ENCODE measurements at regions not wholly inside any gene's neighbourhood (a gene's known extent, or its start where the extent isn't known, plus 50 kb on each side); places are given as distances from the start of the nearest gene placed in this dataset.
A peak's percentile ranks its signal among the peaks of the same experiment; 100 is the strongest.

GRCh38 chr15:31434588-31435260 is 108.1 kb downstream of the KLF13 start:
- no peak for DNase-seq (ENCODE audit: low spot score)
- CTCF ChIA-PET (ENCODE audit: low intra/inter-chr PET ratio, low total read pairs): interaction anchor here (1.2 to 2.2 kb wide), 5 partner anchors 52 to 234 kb away, joined by 3 to 19 read pairs (median 4); no protein-coding TSS in a partner anchor
- H3K9me3 ChIP-seq (ENCODE audit: low read length): no peaks in the 10 kb centered on the region
- intact Hi-C loops (cut with micrococcal nuclease; ENCODE audit: unreplicated experiment) (loop anchor here (1.0 to 10.0 kb wide), 2 partner anchors 110 to 234 kb away; partner anchors contain the start of gene KLF13), in situ Hi-C loops (cut with HindIII; ENCODE audit: extremely low pct_ligation_motif_present, low pct_unique_long_range_greater_than_20kb) (loop anchor here (5.0 to 25.0 kb wide), 3 partner anchors 53 to 647 kb away; no protein-coding TSS in a partner anchor)
- no peak overlapping the region for H3K27ac ChIP-seq (ENCODE audit: extremely low read length, insufficient read depth, low read length)
- WGBS (ENCODE audit: low lambda C conversion rate): 53% methylated on average over 21 of the region's 21 CpGs
- POLR2A ChIA-PET: interaction anchor here (0.7 to 1.8 kb wide), 5 partner anchors 108 to 235 kb away, joined by 3 to 12 read pairs (median 3); partner anchors contain the start of gene KLF13
- ATAC-seq: peak; percentile 40
- H2AFZ ChIP-seq (ENCODE audit: low read length): peak overlapping the region; percentile 65
- H3K79me2 ChIP-seq (ENCODE audit: insufficient read depth, low read length): no peaks in the 10 kb centered on the region
- H3K4me2 ChIP-seq (ENCODE audit: low read depth, low read length): peak overlapping the region; percentile 65
- no peak overlapping the region for H3K9ac ChIP-seq (ENCODE audit: insufficient read depth, low read depth, low read length)
- no TSS peak for BruUV-seq (replicated peaks)
- peak overlapping the region in 1 of 3 experiments; percentile 20; a peak in 1 of 6 replicates for H3K4me3 ChIP-seq (replicated peaks in 1 of 3; ENCODE audit: insufficient read depth in 1 of 3, low read depth in 2 of 3, low read length in 3 of 3)
- H3K36me3 ChIP-seq (replicated peaks in 1 of 2; ENCODE audit: control insufficient read depth in 1 of 2, insufficient read depth in 2 of 2, low read length in 2 of 2): no peaks in the 10 kb centered on the region
- peaks cover 0 to 7% of the 10 kb centered on the region in 2 experiments; a peak in 1 of 5 replicates for H3K27me3 ChIP-seq (ENCODE audit: control insufficient read depth in 1 of 2, insufficient read depth in 2 of 2, low read length in 2 of 2)
- no peak for FAIRE-seq
- no peaks in the 10 kb centered on the region for H4K20me1 ChIP-seq (ENCODE audit: insufficient read depth, low read length)
- peaks cover 12% of the 10 kb centered on the region for H3K4me1 ChIP-seq (ENCODE audit: insufficient read depth, low read length)
- TF ChIP-seq PRDM15 (CRISPR knock-in tag; IDR thresholded peaks at IDR 0.05) (no peak), MED1 (CRISPR knock-in tag; IDR thresholded peaks at IDR 0.05) (no peak), ZNF547 (CRISPR knock-in tag; IDR thresholded peaks at IDR 0.05) (no peak), GPN1 (CRISPR knock-in tag; IDR thresholded peaks at IDR 0.05; ENCODE audit: borderline replicate concordance) (no peak), SRY (CRISPR knock-in tag; IDR thresholded peaks at IDR 0.05) (no peak), SKI (IDR thresholded peaks at IDR 0.05; ENCODE audit: partially characterized antibody) (no peak), ZBTB33 (CRISPR knock-in tag; IDR thresholded peaks at IDR 0.05) (no peak), PCBP1 (IDR thresholded peaks at IDR 0.05; ENCODE audit: borderline replicate concordance, low read depth, low read length) (no peak), ELF4 (CRISPR knock-in tag; IDR thresholded peaks at IDR 0.05; ENCODE audit: borderline replicate concordance) (no peak), GABPB1 (CRISPR knock-in tag; IDR thresholded peaks at IDR 0.05) (no peak)
- TF ChIP-seq, protein P1, sequence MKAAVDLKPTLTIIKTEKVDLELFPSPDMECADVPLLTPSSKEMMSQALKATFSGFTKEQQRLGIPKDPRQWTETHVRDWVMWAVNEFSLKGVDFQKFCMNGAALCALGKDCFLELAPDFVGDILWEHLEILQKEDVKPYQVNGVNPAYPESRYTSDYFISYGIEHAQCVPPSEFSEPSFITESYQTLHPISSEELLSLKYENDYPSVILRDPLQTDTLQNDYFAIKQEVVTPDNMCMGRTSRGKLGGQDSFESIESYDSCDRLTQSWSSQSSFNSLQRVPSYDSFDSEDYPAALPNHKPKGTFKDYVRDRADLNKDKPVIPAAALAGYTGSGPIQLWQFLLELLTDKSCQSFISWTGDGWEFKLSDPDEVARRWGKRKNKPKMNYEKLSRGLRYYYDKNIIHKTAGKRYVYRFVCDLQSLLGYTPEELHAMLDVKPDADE (CRISPR knock-in tag; IDR thresholded peaks at IDR 0.05): no peak
- TF ChIP-seq, protein P2, sequence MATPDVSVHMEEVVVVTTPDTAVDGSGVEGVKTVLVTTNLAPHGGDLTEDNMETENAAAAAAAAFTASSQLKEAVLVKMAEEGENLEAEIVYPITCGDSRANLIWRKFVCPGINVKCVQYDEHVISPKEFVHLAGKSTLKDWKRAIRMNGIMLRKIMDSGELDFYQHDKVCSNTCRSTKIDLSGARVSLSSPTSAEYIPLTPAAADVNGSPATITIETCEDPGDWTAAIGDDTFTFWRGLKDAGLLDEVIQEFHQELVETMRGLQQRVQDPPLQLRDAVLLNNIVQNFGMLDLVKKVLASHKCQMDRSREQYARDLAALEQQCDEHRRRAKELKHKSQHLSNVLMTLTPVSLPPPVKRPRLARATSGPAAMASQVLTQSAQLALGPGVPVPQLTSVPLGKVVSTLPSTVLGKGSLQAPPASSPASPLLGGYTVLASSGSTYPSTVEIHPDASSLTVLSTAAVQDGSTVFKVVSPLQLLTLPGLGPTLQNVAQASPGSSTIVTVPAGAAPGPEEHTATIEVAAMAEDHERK (CRISPR knock-in tag; IDR thresholded peaks at IDR 0.05; ENCODE audit: low read depth): no peak

Measured in HepG2 (cell line).